DOHH2 (cell line): ENCODE measurements at regions not wholly inside any gene's neighbourhood (a gene's known extent, or its start where the extent isn't known, plus 50 kb on each side); places are given as distances from the start of the nearest gene placed in this dataset.

Source experiments
- EZH2phosphoT487 ChIP-seq: fragments of 200-600 bp; sonication (generic); IDR thresholded peaks from 2 replicates; pipeline ENCODE4 v1.6.1; 2017; ENCODE audit warnings: borderline replicate concordance, mild to moderate bottlenecking, antibody characterized with exemption, low read length, moderate library complexity, mixed read lengths
- TF ChIP-seq, protein P1 (sequence below): fragments of 200-600 bp; sonication (generic); IDR thresholded peaks from one replicate; pipeline ENCODE4 v1.5.1; 2014; ENCODE audit warnings: antibody characterized with exemption, mild to moderate bottlenecking, low read depth, low read length; ENCODE audit not compliant: poor library complexity, severe bottlenecking

DNA sequence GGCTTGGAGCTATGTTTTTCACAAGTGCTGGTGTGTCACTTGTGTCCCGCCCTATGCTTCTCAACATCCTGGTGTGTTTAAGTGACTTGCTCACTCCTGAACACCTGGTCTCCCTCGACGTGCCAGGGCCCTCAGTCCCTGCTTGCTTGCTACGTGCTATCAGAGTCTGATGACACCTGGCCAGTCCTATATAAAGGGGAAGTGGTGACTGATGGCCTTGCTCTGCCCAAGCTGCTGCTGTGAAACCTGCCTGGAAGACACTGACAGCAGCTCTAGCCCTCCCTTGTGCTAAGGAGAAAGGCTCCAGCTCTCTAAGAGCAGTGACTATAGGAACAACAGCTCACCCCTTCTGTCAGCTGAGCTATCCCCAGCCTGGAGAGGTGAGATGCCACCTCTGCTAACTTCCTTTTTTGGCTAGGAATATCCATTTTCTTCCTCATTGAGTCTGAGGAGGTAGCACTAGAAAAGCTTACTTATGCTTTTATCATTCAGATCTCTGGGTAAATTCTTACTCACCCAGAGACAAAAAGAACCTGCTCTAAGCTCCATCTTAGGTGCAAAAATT, 77.2 kb upstream of the PLXNA4 start:
- TF ChIP-seq, protein P1, sequence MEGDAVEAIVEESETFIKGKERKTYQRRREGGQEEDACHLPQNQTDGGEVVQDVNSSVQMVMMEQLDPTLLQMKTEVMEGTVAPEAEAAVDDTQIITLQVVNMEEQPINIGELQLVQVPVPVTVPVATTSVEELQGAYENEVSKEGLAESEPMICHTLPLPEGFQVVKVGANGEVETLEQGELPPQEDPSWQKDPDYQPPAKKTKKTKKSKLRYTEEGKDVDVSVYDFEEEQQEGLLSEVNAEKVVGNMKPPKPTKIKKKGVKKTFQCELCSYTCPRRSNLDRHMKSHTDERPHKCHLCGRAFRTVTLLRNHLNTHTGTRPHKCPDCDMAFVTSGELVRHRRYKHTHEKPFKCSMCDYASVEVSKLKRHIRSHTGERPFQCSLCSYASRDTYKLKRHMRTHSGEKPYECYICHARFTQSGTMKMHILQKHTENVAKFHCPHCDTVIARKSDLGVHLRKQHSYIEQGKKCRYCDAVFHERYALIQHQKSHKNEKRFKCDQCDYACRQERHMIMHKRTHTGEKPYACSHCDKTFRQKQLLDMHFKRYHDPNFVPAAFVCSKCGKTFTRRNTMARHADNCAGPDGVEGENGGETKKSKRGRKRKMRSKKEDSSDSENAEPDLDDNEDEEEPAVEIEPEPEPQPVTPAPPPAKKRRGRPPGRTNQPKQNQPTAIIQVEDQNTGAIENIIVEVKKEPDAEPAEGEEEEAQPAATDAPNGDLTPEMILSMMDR: no peak
- TF ChIP-seq EZH2phosphoT487: no peak
